ENCODE measurements at regions not wholly inside any gene's neighbourhood (a gene's known extent, or its start where the extent isn't known, plus 50 kb on each side); places are given as distances from the start of the nearest gene placed in this dataset.

DNA sequence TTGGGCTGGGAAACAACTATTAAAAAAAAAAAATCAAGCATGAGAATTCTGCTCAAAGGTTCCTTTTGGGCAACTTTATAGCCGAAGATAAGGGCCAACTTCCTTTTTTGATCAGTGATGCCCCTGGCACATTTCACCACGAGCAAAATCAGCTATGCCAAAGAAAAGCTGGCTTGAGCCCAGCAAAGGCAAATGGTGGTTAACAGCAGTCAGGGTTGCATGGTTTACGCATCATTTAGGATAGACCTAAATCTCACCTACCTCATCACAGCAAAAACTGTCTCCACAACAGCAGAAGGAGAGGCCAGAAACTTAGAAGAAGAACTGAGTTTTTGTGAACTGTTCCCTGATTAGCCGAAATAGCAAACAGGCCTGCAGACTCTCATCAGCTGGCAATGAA is 220.1 kb upstream of the CDIN1 start:
- Histone ChIP-seq H3K27me3 (ENCODE audit: control insufficient read depth, insufficient read depth, low read length, poor library complexity, severe bottlenecking) (no peaks in the 10 kb centered on the region), H3K4me3 (ENCODE audit: insufficient read depth, low read depth, low read length) (no peak overlapping the region), H3K4me1 (ENCODE audit: control insufficient read depth, insufficient read depth, low read length) (no peaks in the 10 kb centered on the region), H3K27ac (ENCODE audit: insufficient read depth, low read depth, low read length, poor library complexity, severe bottlenecking) (no peak overlapping the region), H3K36me3 (ENCODE audit: control insufficient read depth, insufficient read depth, low read length) (no peaks in the 10 kb centered on the region), H3K9me3 (ENCODE audit: control insufficient read depth, low read length) (no peaks in the 10 kb centered on the region)
- WGBS, 2 experiments: 91 to 96% methylated on average over 4 of the region's 4 CpGs

DNA sequence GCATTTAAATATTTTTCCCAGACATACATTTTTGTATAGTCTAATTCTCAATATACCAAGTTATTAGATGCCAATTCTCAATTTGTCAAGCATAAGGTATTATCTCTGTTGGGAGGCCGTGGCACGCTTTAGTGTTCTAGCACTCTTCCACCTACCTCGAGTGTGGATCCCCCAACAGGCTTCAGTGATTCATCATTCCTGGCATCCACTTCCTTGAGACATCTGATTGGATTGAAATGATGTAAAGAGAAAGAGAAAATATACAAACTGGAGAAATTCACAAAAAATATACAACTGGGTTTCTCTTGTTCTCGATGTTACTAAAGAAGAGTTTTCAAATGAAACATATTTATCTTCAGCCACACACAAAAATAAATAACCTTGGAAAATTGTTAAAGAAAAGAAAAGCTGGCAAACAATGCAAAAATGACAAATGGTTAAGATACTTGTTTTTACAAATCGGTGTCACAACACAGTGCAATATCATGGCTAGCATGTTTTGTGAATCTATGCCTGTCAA is 218.0 kb upstream of the CDIN1 start:
- Histone ChIP-seq H3K27me3 (ENCODE audit: control insufficient read depth, insufficient read depth, low read length, poor library complexity, severe bottlenecking) (no peaks in the 10 kb centered on the region), H3K4me3 (ENCODE audit: insufficient read depth, low read depth, low read length) (no peak overlapping the region), H3K9me3 (ENCODE audit: control insufficient read depth, low read length) (no peaks in the 10 kb centered on the region), H3K4me1 (ENCODE audit: control insufficient read depth, insufficient read depth, low read length) (no peaks in the 10 kb centered on the region), H3K27ac (ENCODE audit: insufficient read depth, low read depth, low read length, poor library complexity, severe bottlenecking) (no peak overlapping the region), H3K36me3 (ENCODE audit: control insufficient read depth, insufficient read depth, low read length) (no peaks in the 10 kb centered on the region)
- 73 to 93% methylated on average over 4 of the region's 5 CpGs for WGBS, 2 experiments

DNA sequence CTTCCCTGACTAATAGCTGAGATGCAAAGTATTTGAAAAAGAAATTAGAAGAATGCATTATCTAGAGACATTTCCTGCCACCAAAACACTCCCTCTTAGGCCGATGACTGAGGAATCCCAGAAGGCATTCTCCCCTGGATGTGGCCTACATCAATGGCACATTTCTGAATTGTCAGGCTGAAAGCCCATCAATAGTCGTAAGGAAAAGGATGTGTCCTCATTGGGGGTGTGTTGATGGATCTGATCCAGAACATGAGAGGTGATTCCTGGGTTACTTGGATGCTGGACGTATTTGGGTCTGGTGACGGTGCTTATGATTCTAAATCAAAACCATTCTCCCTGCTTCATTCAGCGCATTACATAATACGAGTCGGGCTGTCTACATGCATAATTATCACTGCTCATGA is 216.9 kb upstream of the CDIN1 start:
- Histone ChIP-seq H3K4me1 (ENCODE audit: control insufficient read depth, insufficient read depth, low read length) (no peaks in the 10 kb centered on the region), H3K4me3 (ENCODE audit: insufficient read depth, low read depth, low read length) (no peak overlapping the region), H3K27me3 (ENCODE audit: control insufficient read depth, insufficient read depth, low read length, poor library complexity, severe bottlenecking) (no peaks in the 10 kb centered on the region), H3K36me3 (ENCODE audit: control insufficient read depth, insufficient read depth, low read length) (no peaks in the 10 kb centered on the region), H3K27ac (ENCODE audit: insufficient read depth, low read depth, low read length, poor library complexity, severe bottlenecking) (no peak overlapping the region), H3K9me3 (ENCODE audit: control insufficient read depth, low read length) (no peaks in the 10 kb centered on the region)
- WGBS, 2 experiments: 87 to 94% methylated on average over 7 of the region's 7 CpGs

DNA sequence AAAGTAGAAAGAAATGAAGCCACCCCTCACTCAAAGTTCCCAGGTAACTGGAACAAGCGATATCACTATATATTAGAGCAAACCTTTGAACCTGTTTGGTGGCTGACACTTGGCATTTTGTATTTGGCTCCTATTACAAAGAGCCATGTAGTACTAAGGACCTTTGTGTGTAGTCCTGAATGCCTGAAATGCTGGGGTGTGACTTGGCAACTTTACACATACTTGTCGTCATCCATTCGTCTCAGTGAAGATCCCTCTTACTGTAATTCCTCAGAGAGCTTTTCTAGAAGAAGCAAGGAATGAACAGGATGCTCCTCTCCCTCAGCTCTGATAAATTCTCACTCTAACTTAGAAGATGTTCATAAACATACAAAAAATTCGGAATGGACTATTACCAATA is 216.1 kb upstream of the CDIN1 start:
- Histone ChIP-seq H3K4me3 (ENCODE audit: insufficient read depth, low read depth, low read length) (no peak overlapping the region), H3K4me1 (ENCODE audit: control insufficient read depth, insufficient read depth, low read length) (no peaks in the 10 kb centered on the region), H3K36me3 (ENCODE audit: control insufficient read depth, insufficient read depth, low read length) (no peaks in the 10 kb centered on the region), H3K9me3 (ENCODE audit: control insufficient read depth, low read length) (no peaks in the 10 kb centered on the region), H3K27ac (ENCODE audit: insufficient read depth, low read depth, low read length, poor library complexity, severe bottlenecking) (no peak overlapping the region), H3K27me3 (ENCODE audit: control insufficient read depth, insufficient read depth, low read length, poor library complexity, severe bottlenecking) (no peaks in the 10 kb centered on the region)
- 87 to 91% methylated on average over 3 to 4 of the region's 4 CpGs for WGBS, 2 experiments

DNA sequence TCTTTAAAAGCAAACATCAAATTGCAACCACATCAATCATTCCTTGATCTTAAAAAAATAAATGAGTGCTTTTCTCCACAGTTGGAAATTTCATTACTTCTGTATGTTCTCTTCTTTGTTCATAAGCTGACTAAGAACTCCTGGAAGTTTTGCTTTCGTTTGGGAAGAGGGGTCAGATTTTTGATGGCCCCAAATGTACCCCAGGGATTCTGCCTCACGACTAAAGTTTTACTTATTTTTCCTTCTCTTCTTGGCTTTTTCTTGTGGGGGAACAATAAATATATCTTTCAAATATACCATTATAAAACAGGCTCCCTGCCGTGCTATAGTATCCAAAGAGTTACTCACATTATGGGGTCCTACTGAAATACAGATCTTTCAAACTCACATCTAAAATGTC is 215.0 kb upstream of the CDIN1 start:
- WGBS, 2 experiments: 67 to 83% methylated on average over 3 of the region's 3 CpGs
- Histone ChIP-seq H3K4me3 (ENCODE audit: insufficient read depth, low read depth, low read length) (no peak overlapping the region), H3K36me3 (ENCODE audit: control insufficient read depth, insufficient read depth, low read length) (no peaks in the 10 kb centered on the region), H3K27me3 (ENCODE audit: control insufficient read depth, insufficient read depth, low read length, poor library complexity, severe bottlenecking) (no peaks in the 10 kb centered on the region), H3K4me1 (ENCODE audit: control insufficient read depth, insufficient read depth, low read length) (no peaks in the 10 kb centered on the region), H3K27ac (ENCODE audit: insufficient read depth, low read depth, low read length, poor library complexity, severe bottlenecking) (no peak overlapping the region), H3K9me3 (ENCODE audit: control insufficient read depth, low read length) (no peaks in the 10 kb centered on the region)

DNA sequence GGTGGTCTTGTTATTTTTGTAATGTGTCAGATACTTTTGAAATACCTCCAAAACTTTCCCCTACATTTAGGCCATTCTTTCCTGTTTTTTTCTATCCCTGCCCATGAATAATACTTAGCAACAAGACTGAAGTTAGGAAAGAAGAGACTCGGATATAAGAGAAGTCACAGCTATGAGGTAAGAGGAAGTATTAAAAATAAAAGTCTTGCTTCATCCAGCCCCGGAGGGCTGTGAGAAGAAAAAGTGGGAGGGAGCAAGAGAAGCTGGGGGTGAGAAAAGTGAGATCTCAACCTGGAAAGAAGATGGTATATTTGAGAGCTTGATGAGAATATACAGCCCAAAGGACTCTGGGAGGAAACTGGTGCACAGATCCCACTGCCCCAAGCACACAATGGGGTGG is 213.5 kb upstream of the CDIN1 start:
- H3K36me3 ChIP-seq (ENCODE audit: control insufficient read depth, insufficient read depth, low read length): no peaks in the 10 kb centered on the region
- no peaks in the 10 kb centered on the region for H3K4me1 ChIP-seq (ENCODE audit: control insufficient read depth, insufficient read depth, low read length)
- H3K27ac ChIP-seq (ENCODE audit: insufficient read depth, low read depth, low read length, poor library complexity, severe bottlenecking): no peak overlapping the region
- H3K27me3 ChIP-seq (ENCODE audit: control insufficient read depth, insufficient read depth, low read length, poor library complexity, severe bottlenecking): no peaks in the 10 kb centered on the region
- WGBS, 2 experiments: 96 to 99% methylated on average over 2 of the region's 2 CpGs
- no peaks in the 10 kb centered on the region for H3K9me3 ChIP-seq (ENCODE audit: control insufficient read depth, low read length)
- H3K4me3 ChIP-seq (ENCODE audit: insufficient read depth, low read depth, low read length): no peak overlapping the region

DNA sequence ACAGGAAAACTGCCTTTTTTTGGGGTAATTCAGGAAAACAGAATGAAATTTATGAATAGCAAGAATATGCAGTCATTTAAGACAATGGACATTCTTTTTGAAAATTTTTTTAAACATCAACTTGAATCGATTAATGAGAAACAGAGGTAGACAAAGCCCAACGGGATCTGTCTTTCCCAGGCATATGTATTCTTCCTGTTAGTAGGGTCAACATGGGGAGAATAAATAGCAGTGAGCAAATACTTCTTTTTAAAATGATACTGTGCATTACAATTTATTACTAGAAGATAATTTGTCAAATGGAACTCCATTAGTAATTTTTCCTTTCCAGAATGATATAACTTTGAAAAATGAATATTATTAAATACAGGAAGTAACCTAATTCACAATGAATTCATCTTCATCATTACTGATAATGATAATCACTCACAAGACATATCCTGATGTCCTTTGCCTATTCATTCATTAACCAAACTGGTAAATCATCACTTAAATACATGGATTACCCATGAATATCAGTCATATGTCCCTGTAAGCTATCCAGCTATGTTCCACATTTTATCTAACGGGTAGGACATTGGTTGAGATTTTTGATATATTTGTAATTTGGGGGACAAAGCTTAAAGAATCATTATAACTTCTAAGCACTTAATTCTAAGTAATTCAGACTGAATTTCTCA is 209.2 kb upstream of the CDIN1 start:
- H3K4me1 ChIP-seq (ENCODE audit: control insufficient read depth, insufficient read depth, low read length): no peaks in the 10 kb centered on the region
- H3K9me3 ChIP-seq (ENCODE audit: control insufficient read depth, low read length): no peaks in the 10 kb centered on the region
- 93 to 100% methylated on average over 2 of the region's 3 CpGs for WGBS, 2 experiments
- H3K27me3 ChIP-seq (ENCODE audit: control insufficient read depth, insufficient read depth, low read length, poor library complexity, severe bottlenecking): no peaks in the 10 kb centered on the region
- H3K4me3 ChIP-seq (ENCODE audit: insufficient read depth, low read depth, low read length): no peak overlapping the region
- H3K36me3 ChIP-seq (ENCODE audit: control insufficient read depth, insufficient read depth, low read length): no peaks in the 10 kb centered on the region
- H3K27ac ChIP-seq (ENCODE audit: insufficient read depth, low read depth, low read length, poor library complexity, severe bottlenecking): no peak overlapping the region

DNA sequence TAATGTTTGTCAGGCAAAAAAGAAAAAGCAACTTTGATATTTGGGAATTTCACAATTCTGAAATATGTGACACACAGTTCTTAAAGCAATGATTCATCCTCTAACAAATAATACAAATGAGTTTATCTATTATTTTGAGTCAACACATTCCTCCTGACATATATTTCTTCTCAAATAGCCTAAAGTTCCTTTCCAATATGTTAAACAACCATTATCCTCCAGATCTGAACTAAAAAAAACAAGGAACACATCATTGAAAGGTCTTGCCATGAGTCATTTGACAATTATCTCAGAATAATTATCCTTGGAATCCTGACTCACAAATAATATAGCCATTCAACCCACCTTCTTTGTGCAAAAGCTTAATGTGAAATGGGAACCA is 208.7 kb upstream of the CDIN1 start:
- Histone ChIP-seq H3K4me1 (ENCODE audit: control insufficient read depth, insufficient read depth, low read length) (no peaks in the 10 kb centered on the region), H3K9me3 (ENCODE audit: control insufficient read depth, low read length) (no peaks in the 10 kb centered on the region), H3K27me3 (ENCODE audit: control insufficient read depth, insufficient read depth, low read length, poor library complexity, severe bottlenecking) (no peaks in the 10 kb centered on the region), H3K27ac (ENCODE audit: insufficient read depth, low read depth, low read length, poor library complexity, severe bottlenecking) (no peak overlapping the region), H3K4me3 (ENCODE audit: insufficient read depth, low read depth, low read length) (no peak overlapping the region), H3K36me3 (ENCODE audit: control insufficient read depth, insufficient read depth, low read length) (no peaks in the 10 kb centered on the region)

DNA sequence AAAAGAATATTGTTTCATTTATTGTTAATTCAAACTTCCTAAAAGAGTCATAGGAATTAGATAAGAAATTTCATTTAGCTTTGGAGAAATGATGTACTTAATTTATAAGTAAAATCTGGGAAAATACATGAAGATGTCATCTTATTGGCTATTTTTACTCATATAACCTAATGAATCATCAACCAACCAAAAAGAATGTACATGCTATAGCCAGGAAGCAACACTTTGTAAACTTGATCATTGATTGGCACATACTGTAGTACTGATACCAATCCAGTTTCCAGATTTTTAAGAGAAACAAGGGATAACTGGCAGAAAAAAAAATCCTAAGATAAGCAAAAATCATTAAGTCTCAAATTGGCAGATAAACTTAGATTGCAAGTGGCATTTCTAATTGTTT is 207.9 kb upstream of the CDIN1 start:
- Histone ChIP-seq H3K4me1 (ENCODE audit: control insufficient read depth, insufficient read depth, low read length) (no peaks in the 10 kb centered on the region), H3K36me3 (ENCODE audit: control insufficient read depth, insufficient read depth, low read length) (no peaks in the 10 kb centered on the region), H3K4me3 (ENCODE audit: insufficient read depth, low read depth, low read length) (no peak overlapping the region), H3K9me3 (ENCODE audit: control insufficient read depth, low read length) (no peaks in the 10 kb centered on the region), H3K27ac (ENCODE audit: insufficient read depth, low read depth, low read length, poor library complexity, severe bottlenecking) (no peak overlapping the region), H3K27me3 (ENCODE audit: control insufficient read depth, insufficient read depth, low read length, poor library complexity, severe bottlenecking) (no peaks in the 10 kb centered on the region)

DNA sequence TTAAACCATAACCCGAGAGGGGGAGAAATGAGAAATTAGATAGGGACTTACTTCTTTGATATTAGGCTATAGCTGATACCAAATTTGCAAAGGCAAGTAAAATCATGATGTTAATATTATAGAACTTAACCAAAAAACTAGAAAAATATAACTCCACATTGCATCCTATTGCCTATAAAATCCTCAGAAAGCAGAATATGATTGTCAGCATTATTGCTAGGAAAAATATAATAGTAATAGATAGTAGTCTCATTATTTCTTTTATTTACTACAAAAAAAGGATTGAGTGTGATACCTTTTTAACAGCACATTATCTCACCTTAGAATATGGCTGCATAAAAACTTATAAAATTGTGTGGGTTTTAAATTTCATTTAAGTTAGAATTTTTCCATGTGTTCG is 206.5 kb upstream of the CDIN1 start:
- H3K4me3 ChIP-seq (ENCODE audit: insufficient read depth, low read depth, low read length): no peak overlapping the region
- no peaks in the 10 kb centered on the region for H3K36me3 ChIP-seq (ENCODE audit: control insufficient read depth, insufficient read depth, low read length)
- H3K9me3 ChIP-seq (ENCODE audit: control insufficient read depth, low read length): no peaks in the 10 kb centered on the region
- no peaks in the 10 kb centered on the region for H3K27me3 ChIP-seq (ENCODE audit: control insufficient read depth, insufficient read depth, low read length, poor library complexity, severe bottlenecking)
- H3K4me1 ChIP-seq (ENCODE audit: control insufficient read depth, insufficient read depth, low read length): no peaks in the 10 kb centered on the region
- no peak overlapping the region for H3K27ac ChIP-seq (ENCODE audit: insufficient read depth, low read depth, low read length, poor library complexity, severe bottlenecking)
- 100% methylated on average over 1 of the region's 2 CpGs for WGBS, 2 experiments

DNA sequence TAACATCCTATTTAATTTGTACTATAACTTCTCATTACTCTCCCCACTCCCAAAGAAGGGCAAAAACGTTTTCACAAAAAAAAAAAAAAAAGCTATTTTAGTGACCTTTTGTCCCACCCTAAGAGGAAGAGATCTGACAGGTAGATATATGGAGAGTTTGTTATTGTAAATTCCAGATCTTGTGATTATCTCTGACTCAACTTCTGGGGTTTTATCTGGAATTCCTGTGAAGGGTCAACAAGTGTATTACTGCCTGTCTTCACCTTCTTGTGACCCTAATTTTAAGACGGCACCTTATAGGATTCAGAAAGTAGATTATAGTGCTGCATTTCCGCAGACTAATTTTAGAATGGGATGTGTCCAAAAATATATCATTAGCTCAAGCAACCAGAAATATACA is 205.9 kb upstream of the CDIN1 start:
- no peak overlapping the region for H3K4me3 ChIP-seq (ENCODE audit: insufficient read depth, low read depth, low read length)
- 70% methylated on average over 3 of the region's 3 CpGs; no CpG with 5 or more reads in 1 of the 2 experiments for WGBS, 2 experiments

More for the DNA sequence above, 205.9 kb upstream of the CDIN1 start:
- Histone ChIP-seq H3K36me3 (ENCODE audit: control insufficient read depth, insufficient read depth, low read length) (no peaks in the 10 kb centered on the region), H3K27ac (ENCODE audit: insufficient read depth, low read depth, low read length, poor library complexity, severe bottlenecking) (no peak overlapping the region), H3K27me3 (ENCODE audit: control insufficient read depth, insufficient read depth, low read length, poor library complexity, severe bottlenecking) (no peaks in the 10 kb centered on the region), H3K9me3 (ENCODE audit: control insufficient read depth, low read length) (no peaks in the 10 kb centered on the region), H3K4me1 (ENCODE audit: control insufficient read depth, insufficient read depth, low read length) (no peaks in the 10 kb centered on the region)
